OCI-LY7 (cell line): ENCODE measurements at regions not wholly inside any gene's neighbourhood (a gene's known extent, or its start where the extent isn't known, plus 50 kb on each side); places are given as distances from the start of the nearest gene placed in this dataset.

Experiments
- CTCF ChIP-seq: fragments of 200-600 bp; sonication (generic); conservative IDR thresholded peaks from 2 replicates; pipeline ENCODE4 v1.5.1; 2014; ENCODE audit warnings: mild to moderate bottlenecking, antibody characterized with exemption, low read length, moderate library complexity, mixed read lengths
- EZH2phosphoT487 ChIP-seq: fragments of 200-600 bp; sonication (generic); IDR thresholded peaks from 2 replicates; pipeline ENCODE4 v1.6.1; 2018; ENCODE audit warnings: low read depth, borderline replicate concordance, mild to moderate bottlenecking, mixed run types, antibody characterized with exemption, low read length, moderate library complexity, mixed read lengths

DNA sequence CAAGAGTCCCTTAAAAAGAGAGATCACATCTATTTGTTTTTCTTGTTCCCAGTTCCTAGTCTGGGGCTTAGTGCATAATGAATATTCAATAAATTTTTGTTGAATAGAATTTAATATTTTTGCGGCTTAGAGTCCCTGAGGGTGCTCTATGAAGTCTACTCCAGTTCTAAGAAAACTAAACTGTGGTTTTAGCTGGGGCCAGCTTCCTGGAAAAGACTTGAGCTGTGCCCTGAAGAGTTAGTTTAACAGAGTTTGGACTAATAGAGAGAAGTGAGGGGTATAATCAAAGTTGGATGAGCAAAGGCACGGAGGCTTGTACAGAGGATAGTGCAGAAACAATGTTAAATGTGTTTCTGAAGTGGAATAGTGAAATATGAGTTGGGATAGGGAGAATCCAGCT lies 168.9 kb downstream of the FASLG start:
- TF ChIP-seq CTCF: no peak
- no peak for TF ChIP-seq EZH2phosphoT487
